Neuronal stem cell (in vitro differentiated cells): ENCODE measurements at regions not wholly inside any gene's neighbourhood (a gene's known extent, or its start where the extent isn't known, plus 50 kb on each side); places are given as distances from the start of the nearest gene placed in this dataset.

Source experiments
- DNase-seq: peaks from one replicate; pipeline ENCODE4 v3.0.0-alpha.2; 2013; ENCODE audit warnings: low spot score
- H2AFZ ChIP-seq: one replicate; pipeline ENCODE4 v1.6.1; 2013; ENCODE audit warnings: mild to moderate bottlenecking, low read length, inconsistent platforms
- H2AK5ac ChIP-seq: 2 replicates; pipeline ENCODE4 v1.6.1; 2013; ENCODE audit warnings: low read depth, mild to moderate bottlenecking, inconsistent platforms, low read length, moderate library complexity, mixed read lengths
- H2BK120ac ChIP-seq: 2 replicates; pipeline ENCODE4 v1.6.1; 2013; ENCODE audit warnings: low read depth, mild to moderate bottlenecking, inconsistent platforms, low read length, moderate library complexity, mixed read lengths
- H2BK12ac ChIP-seq: one replicate; pipeline ENCODE4 v1.6.1; 2013; ENCODE audit warnings: low read length, inconsistent platforms
- H2BK15ac ChIP-seq: 2 replicates; pipeline ENCODE4 v1.6.1; 2013; ENCODE audit warnings: mild to moderate bottlenecking, low read length, inconsistent platforms, mixed read lengths
- H2BK5ac ChIP-seq: one replicate; pipeline ENCODE4 v1.6.1; 2013; ENCODE audit warnings: inconsistent platforms, mild to moderate bottlenecking, low read length, moderate library complexity
- H3K14ac ChIP-seq: one replicate; pipeline ENCODE4 v1.6.1; 2013; ENCODE audit warnings: low read length, inconsistent platforms
- H3K18ac ChIP-seq: 2 replicates; pipeline ENCODE4 v1.6.1; 2013; ENCODE audit warnings: low read length, inconsistent platforms
- H3K23ac ChIP-seq: 2 replicates; pipeline ENCODE4 v1.6.1; 2013; ENCODE audit warnings: low read depth, mild to moderate bottlenecking, mixed read lengths, low read length, inconsistent platforms; ENCODE audit not compliant: poor library complexity
- H3K27ac ChIP-seq: replicated peaks from 3 replicates; pipeline ENCODE4 v1.5.1; 2013; ENCODE audit warnings: low read length, inconsistent platforms
- H3K27me3 ChIP-seq, 3 experiments: 2 replicates each; pipeline ENCODE4 v1.6.1; 2013; ENCODE audit warnings: low read length in 3 of 3, mild to moderate bottlenecking in 2 of 3, inconsistent platforms in 1 of 3, low read depth in 1 of 3, mixed read lengths in 1 of 3, moderate library complexity in 1 of 3; ENCODE audit not compliant: control insufficient read depth in 3 of 3, insufficient read depth in 3 of 3
- H3K36me3 ChIP-seq, 2 donors: replicated peaks in 1 of 2; 2 replicates each; pipeline ENCODE4 v1.6.1; 2013; ENCODE audit warnings: low read length in 2 of 2; ENCODE audit not compliant: control insufficient read depth in 2 of 2, insufficient read depth in 2 of 2
- H3K4ac ChIP-seq: 2 replicates; pipeline ENCODE4 v1.6.1; 2013; ENCODE audit warnings: inconsistent platforms, mild to moderate bottlenecking, low read length, moderate library complexity
- H3K4me1 ChIP-seq, 2 donors: 1 replicate in 1 of 2; 2 replicates in 1 of 2; pipeline ENCODE4 v1.6.1; 2013; ENCODE audit warnings: low read length in 2 of 2, low read depth in 1 of 2; ENCODE audit not compliant: control insufficient read depth in 2 of 2, insufficient read depth in 1 of 2
- H3K4me2 ChIP-seq: one replicate; pipeline ENCODE4 v1.6.1; 2013; ENCODE audit warnings: mild to moderate bottlenecking, low read length, inconsistent platforms; ENCODE audit not compliant: insufficient read depth, poor library complexity, severe bottlenecking
- H3K4me3 ChIP-seq, 2 donors: 2 replicates each; pipeline ENCODE4 v1.5.1; 2013; ENCODE audit warnings: low read length in 2 of 2, mild to moderate bottlenecking in 2 of 2, inconsistent platforms in 1 of 2, moderate library complexity in 1 of 2
- H3K79me1 ChIP-seq: one replicate; pipeline ENCODE4 v1.6.1; 2013; ENCODE audit warnings: low read depth, mild to moderate bottlenecking, inconsistent platforms, low read length, moderate library complexity
- H3K9ac ChIP-seq: one replicate; pipeline ENCODE4 v1.6.1; 2013; ENCODE audit warnings: mild to moderate bottlenecking, low read depth, low read length, inconsistent platforms; ENCODE audit not compliant: poor library complexity
- H3K9me3 ChIP-seq, 2 donors: replicated peaks in 1 of 2; 2 replicates each; pipeline versions ENCODE3 to v1.6.1; 2013; ENCODE audit warnings: low read length in 2 of 2, mild to moderate bottlenecking in 2 of 2, inconsistent platforms in 1 of 2, low read depth in 1 of 2, mixed read lengths in 1 of 2, moderate library complexity in 1 of 2; ENCODE audit not compliant: control insufficient read depth in 2 of 2, insufficient read depth in 1 of 2
- H4K8ac ChIP-seq: one replicate; pipeline ENCODE4 v1.6.1; 2013; ENCODE audit warnings: low read depth, mild to moderate bottlenecking, inconsistent platforms, low read length, moderate library complexity
- H4K91ac ChIP-seq: one replicate; pipeline ENCODE4 v1.6.1; 2013; ENCODE audit warnings: low read length, low read depth, mild to moderate bottlenecking, inconsistent platforms; ENCODE audit not compliant: poor library complexity
- WGBS, 2 donors: extraction: QIAGEN DNeasy Blood & Tissue Kit; methylation state at CpG; one replicate each; pipeline ENCODE4 v1.1.7; 2013; ENCODE audit warnings: missing lambda C conversion rate in 2 of 2, mixed read lengths in 1 of 2; ENCODE audit not compliant: insufficient read length in 2 of 2, insufficient replicate concordance in 1 of 2; ENCODE audit errors: extremely low coverage in 2 of 2; 5-methylcytosine and 5-hydroxymethylcytosine counted together

- H2AFZ ChIP-seq, result no peak overlapping the region
- no peak overlapping the region for H3K23ac ChIP-seq
- H3K36me3 ChIP-seq, result no peaks in the 10 kb centered on the region
- H4K8ac ChIP-seq, result no peak overlapping the region
- H2BK12ac ChIP-seq, result no peak overlapping the region
- H3K18ac ChIP-seq, result no peak overlapping the region
- H2BK5ac ChIP-seq, result no peak overlapping the region
- H3K27ac ChIP-seq, result no peak overlapping the region
- DNase-seq, result no peak
- no peak overlapping the region for H3K4ac ChIP-seq
- no peaks in the 10 kb centered on the region for H3K27me3 ChIP-seq
- no peak overlapping the region for H3K9ac ChIP-seq
- peaks cover 0 to 5% of the 10 kb centered on the region in 2 donors for H3K4me1 ChIP-seq
- no peak overlapping the region for H2AK5ac ChIP-seq
- no peaks in the 10 kb centered on the region for H3K9me3 ChIP-seq
- H3K79me1 ChIP-seq, result no peaks in the 10 kb centered on the region
- no peak overlapping the region for H4K91ac ChIP-seq
- no peak overlapping the region for H3K4me3 ChIP-seq
- WGBS, 2 donors, result no CpG with 5 or more reads among the region's 2 CpGs
- no peak overlapping the region for H2BK15ac ChIP-seq
- no peak overlapping the region for H2BK120ac ChIP-seq
- H3K14ac ChIP-seq, result no peak overlapping the region
- no peak overlapping the region for H3K4me2 ChIP-seq
Measured at GRCh38 chr21:35259457-35259856, 210.4 kb upstream of the RUNX1 start.

GRCh38 chr21:35258521-35258920, 209.4 kb upstream of the RUNX1 start:
- H4K91ac ChIP-seq, result no peak overlapping the region

GRCh38 chr21:35257413-35257812, 208.3 kb upstream of the RUNX1 start:
- no peak overlapping the region for H2BK5ac ChIP-seq
- WGBS, 2 donors, result no CpG with 5 or more reads among the region's 2 CpGs
- no peak overlapping the region for H2BK15ac ChIP-seq
- H4K8ac ChIP-seq, result no peak overlapping the region
- H3K4me2 ChIP-seq, result no peak overlapping the region
- peaks cover 0 to 5% of the 10 kb centered on the region in 2 donors for H3K4me1 ChIP-seq
- H3K27me3 ChIP-seq, result no peaks in the 10 kb centered on the region
- H2BK120ac ChIP-seq, result no peak overlapping the region
- no peaks in the 10 kb centered on the region for H3K36me3 ChIP-seq
- H3K9me3 ChIP-seq, result no peaks in the 10 kb centered on the region
- no peak overlapping the region for H2AK5ac ChIP-seq
- no peak overlapping the region for H2BK12ac ChIP-seq
- H3K4ac ChIP-seq, result no peak overlapping the region
- H3K18ac ChIP-seq, result no peak overlapping the region
- H3K9ac ChIP-seq, result no peak overlapping the region
- H3K27ac ChIP-seq, result no peak overlapping the region
- no peak overlapping the region for H3K4me3 ChIP-seq
- H2AFZ ChIP-seq, result no peak overlapping the region
- H4K91ac ChIP-seq, result no peak overlapping the region
- no peak for DNase-seq
- H3K14ac ChIP-seq, result no peak overlapping the region
- no peak overlapping the region for H3K23ac ChIP-seq
- H3K79me1 ChIP-seq, result no peaks in the 10 kb centered on the region

More at GRCh38 chr21:35258521-35258920, 209.4 kb upstream of the RUNX1 start:
- Histone ChIP-seq H3K27ac (no peak overlapping the region), H3K79me1 (no peaks in the 10 kb centered on the region), H3K9ac (no peak overlapping the region), H2AK5ac (no peak overlapping the region), H3K27me3 (no peaks in the 10 kb centered on the region), H4K8ac (no peak overlapping the region), H2BK15ac (no peak overlapping the region), H3K14ac (no peak overlapping the region), H2BK120ac (no peak overlapping the region), H3K18ac (no peak overlapping the region), H3K4ac (no peak overlapping the region), H3K23ac (no peak overlapping the region), H3K4me2 (no peak overlapping the region), H2AFZ (no peak overlapping the region), H2BK5ac (no peak overlapping the region), H3K36me3 (no peaks in the 10 kb centered on the region), H3K4me3 (no peak overlapping the region), H3K9me3 (no peaks in the 10 kb centered on the region), H2BK12ac (no peak overlapping the region), H3K4me1 (peaks cover 0 to 5% of the 10 kb centered on the region in 2 donors)
- no peak for DNase-seq
- no CpG with 5 or more reads among the region's 6 CpGs for WGBS, 2 donors

GRCh38 chr21:35256468-35256988, 207.4 kb upstream of the RUNX1 start:
- Histone ChIP-seq H2AFZ (no peak overlapping the region), H3K4me2 (no peak overlapping the region), H4K91ac (no peak overlapping the region), H2AK5ac (no peak overlapping the region), H3K4me3 (no peak overlapping the region), H2BK5ac (no peak overlapping the region), H2BK12ac (no peak overlapping the region), H2BK120ac (no peak overlapping the region), H3K23ac (no peak overlapping the region), H3K4me1 (peaks cover 0 to 5% of the 10 kb centered on the region in 2 donors), H3K18ac (no peak overlapping the region), H3K4ac (no peak overlapping the region), H2BK15ac (no peak overlapping the region), H3K14ac (no peak overlapping the region), H3K27ac (no peak overlapping the region), H3K27me3 (no peaks in the 10 kb centered on the region), H3K36me3 (peaks cover 0 to 1% of the 10 kb centered on the region in 2 donors), H3K79me1 (no peaks in the 10 kb centered on the region), H3K9ac (no peak overlapping the region), H4K8ac (no peak overlapping the region), H3K9me3 (no peaks in the 10 kb centered on the region)
- peak; percentile 17 for DNase-seq
- WGBS, 2 donors, result no CpG with 5 or more reads among the region's 10 CpGs
